ENCODE measurements at regions not wholly inside any gene's neighbourhood (a gene's known extent, or its start where the extent isn't known, plus 50 kb on each side); places are given as distances from the start of the nearest gene placed in this dataset.

DNA sequence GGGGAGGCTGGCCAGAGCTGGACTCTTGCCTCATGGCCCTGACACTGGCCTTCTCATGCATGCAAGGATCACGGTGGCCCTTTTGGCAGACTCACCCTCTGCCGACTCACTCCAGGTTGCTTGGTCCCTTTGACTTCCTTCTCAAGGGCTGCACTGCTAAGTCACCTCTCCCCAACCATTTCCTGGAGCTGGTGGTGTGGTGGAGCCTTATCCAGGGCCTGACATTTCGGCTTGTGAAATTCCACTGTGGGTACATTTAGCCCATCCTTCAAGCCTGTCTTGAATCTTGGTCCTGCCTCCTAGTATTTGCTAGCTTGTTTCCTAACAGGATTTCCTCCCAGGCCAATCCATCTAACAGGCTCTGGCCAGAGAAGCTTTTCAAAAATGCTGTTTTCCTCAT lies 52.6 kb upstream of the JUN start:
- no peaks in the 10 kb centered on the region for H3K27me3 ChIP-seq (ENCODE audit: control insufficient read depth, insufficient read depth, low read length)
- no peaks in the 10 kb centered on the region for H3K36me3 ChIP-seq (replicated peaks; ENCODE audit: control insufficient read depth, insufficient read depth, low read length)
- no peak for DNase-seq
- no peak overlapping the region for H3K4me3 ChIP-seq (ENCODE audit: insufficient read depth, low read depth, low read length)

DNA sequence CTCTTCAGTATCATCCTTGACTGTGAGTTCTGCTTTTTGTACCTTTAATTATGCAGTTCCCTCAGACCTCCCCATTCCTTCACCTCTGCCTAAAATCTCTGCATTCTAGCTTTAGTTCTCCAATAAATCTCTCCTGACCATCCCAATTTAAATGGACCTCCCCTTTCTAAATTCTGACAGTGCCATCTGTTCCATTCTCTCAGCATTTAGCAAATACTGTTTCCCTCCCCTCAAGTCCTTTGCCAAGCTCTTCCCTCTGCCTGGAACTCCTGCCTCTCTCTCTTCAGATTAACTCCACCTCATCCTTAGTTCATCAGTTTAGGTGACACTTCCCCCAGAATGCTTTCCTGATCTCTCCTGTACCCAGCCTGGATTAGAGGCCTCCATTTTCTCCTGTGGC lies 54.0 kb upstream of the JUN start:
- Histone ChIP-seq H3K4me3 (ENCODE audit: insufficient read depth, low read depth, low read length) (no peak overlapping the region), H3K36me3 (replicated peaks; ENCODE audit: control insufficient read depth, insufficient read depth, low read length) (no peaks in the 10 kb centered on the region), H3K27me3 (ENCODE audit: control insufficient read depth, insufficient read depth, low read length) (no peaks in the 10 kb centered on the region)
- DNase-seq: no peak

- no peaks in the 10 kb centered on the region for H3K27me3 ChIP-seq (ENCODE audit: control insufficient read depth, insufficient read depth, low read length)
- no peak overlapping the region for H3K4me3 ChIP-seq (ENCODE audit: insufficient read depth, low read depth, low read length)
- no peak for DNase-seq
- no peaks in the 10 kb centered on the region for H3K36me3 ChIP-seq (replicated peaks; ENCODE audit: control insufficient read depth, insufficient read depth, low read length)
Observed at GRCh38 chr1:58839147-58839795, 55.4 kb upstream of the JUN start.

DNA sequence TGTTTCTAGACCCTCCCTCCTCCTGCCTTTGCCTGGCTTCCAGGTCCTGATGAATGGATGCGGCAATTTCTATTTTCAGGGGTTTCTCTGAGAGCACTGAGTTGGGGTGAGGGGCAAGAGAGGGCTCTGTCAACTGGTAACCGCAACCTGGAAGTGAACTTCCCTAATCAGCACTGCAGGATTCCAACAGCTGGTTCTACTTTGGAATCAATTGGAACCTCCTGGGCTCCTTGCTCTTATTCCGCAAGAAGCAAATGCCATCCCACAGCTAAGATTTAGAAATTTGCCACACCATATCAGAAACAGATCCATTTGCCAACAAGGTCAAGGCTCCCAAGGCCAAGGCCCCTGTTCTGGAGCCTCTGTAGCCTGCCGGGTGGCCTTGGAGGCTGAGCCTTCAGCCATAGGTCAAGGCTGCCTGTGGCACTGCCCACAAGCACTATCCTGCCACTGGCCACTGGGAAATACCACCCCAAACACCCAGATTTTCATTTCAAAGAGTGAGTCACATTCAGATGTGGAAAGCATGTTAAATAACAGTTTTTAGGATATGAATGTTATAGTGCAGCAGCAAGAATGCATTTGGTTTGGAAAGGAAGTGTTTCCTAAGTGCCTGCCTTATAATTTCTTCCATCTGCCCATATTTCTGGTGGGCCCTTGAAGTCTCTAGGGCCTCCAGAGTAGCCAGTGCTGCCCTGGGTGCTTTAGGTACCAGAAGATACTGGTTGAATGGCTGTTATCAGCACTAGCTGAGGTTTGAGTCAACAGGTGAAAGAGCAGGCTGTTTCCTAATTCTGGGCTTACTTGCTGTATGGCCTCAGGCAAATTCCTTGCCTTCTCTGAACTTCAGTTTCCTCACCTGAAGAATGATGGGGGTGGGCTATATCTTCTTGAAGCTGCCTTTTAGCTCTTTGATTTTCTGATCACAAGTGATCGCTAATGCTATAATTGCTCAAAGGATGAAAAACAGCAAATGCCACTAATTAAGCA lies 56.3 kb upstream of the JUN start:
- no peak for DNase-seq
- H3K36me3 ChIP-seq (replicated peaks; ENCODE audit: control insufficient read depth, insufficient read depth, low read length): no peaks in the 10 kb centered on the region
- no peak overlapping the region for H3K4me3 ChIP-seq (ENCODE audit: insufficient read depth, low read depth, low read length)
- H3K27me3 ChIP-seq (ENCODE audit: control insufficient read depth, insufficient read depth, low read length): no peaks in the 10 kb centered on the region

- no peaks in the 10 kb centered on the region for H3K27me3 ChIP-seq (ENCODE audit: control insufficient read depth, insufficient read depth, low read length)
- DNase-seq: peak; percentile 45
- no peak overlapping the region for H3K4me3 ChIP-seq (ENCODE audit: insufficient read depth, low read depth, low read length)
- no peaks in the 10 kb centered on the region for H3K36me3 ChIP-seq (replicated peaks; ENCODE audit: control insufficient read depth, insufficient read depth, low read length)
Observed at GRCh38 chr1:58841455-58841854, 57.6 kb upstream of the JUN start.

- H3K27me3 ChIP-seq (ENCODE audit: control insufficient read depth, insufficient read depth, low read length): no peaks in the 10 kb centered on the region
- no peak for DNase-seq
- H3K36me3 ChIP-seq (replicated peaks; ENCODE audit: control insufficient read depth, insufficient read depth, low read length): no peaks in the 10 kb centered on the region
- H3K4me3 ChIP-seq (ENCODE audit: insufficient read depth, low read depth, low read length): no peak overlapping the region
Observed at GRCh38 chr1:58842941-58843340, 59.1 kb upstream of the JUN start.

GRCh38 chr1:58844176-58844575 lies 60.3 kb upstream of the JUN start:
- DNase-seq: no peak

GRCh38 chr1:58845942-58846341 lies 62.1 kb upstream of the JUN start:
- no peaks in the 10 kb centered on the region for H3K27me3 ChIP-seq (ENCODE audit: control insufficient read depth, insufficient read depth, low read length)
- no peak for DNase-seq
- no peak overlapping the region for H3K4me3 ChIP-seq (ENCODE audit: insufficient read depth, low read depth, low read length)
- H3K36me3 ChIP-seq (replicated peaks; ENCODE audit: control insufficient read depth, insufficient read depth, low read length): no peaks in the 10 kb centered on the region

More at GRCh38 chr1:58844176-58844575, 60.3 kb upstream of the JUN start:
- Histone ChIP-seq H3K4me3 (ENCODE audit: insufficient read depth, low read depth, low read length) (no peak overlapping the region), H3K36me3 (replicated peaks; ENCODE audit: control insufficient read depth, insufficient read depth, low read length) (no peaks in the 10 kb centered on the region), H3K27me3 (ENCODE audit: control insufficient read depth, insufficient read depth, low read length) (no peaks in the 10 kb centered on the region)

DNA sequence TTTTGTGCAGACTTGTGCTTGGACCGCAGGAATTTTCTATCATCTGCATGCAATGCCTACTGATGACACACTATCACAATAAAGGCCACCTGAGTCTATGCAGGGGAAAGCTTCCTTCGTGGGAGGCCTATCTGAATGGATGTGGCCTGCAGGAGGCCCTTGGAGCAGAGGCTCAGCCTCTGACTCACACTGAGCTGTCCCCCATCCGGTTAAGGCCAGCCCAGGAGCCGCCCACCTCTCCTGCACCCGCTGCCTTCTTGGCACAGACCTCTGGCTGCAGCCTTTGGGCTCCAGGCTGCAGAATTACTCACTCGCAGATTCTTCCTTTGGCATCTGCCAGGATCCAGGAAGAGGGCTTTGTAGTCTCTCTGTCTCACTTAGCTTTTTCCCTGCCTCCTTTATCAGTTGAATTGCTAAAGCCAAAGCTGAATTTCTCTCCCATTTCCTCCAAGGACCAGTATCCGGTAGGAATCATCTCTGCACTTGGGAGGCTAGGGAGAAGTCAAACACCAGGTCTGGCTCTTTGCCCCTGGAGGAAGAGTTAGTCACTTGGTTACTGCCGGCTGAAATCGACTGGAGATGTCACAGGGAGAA lies 65.1 kb upstream of the JUN start:
- Histone ChIP-seq H3K27me3 (ENCODE audit: control insufficient read depth, insufficient read depth, low read length) (no peaks in the 10 kb centered on the region), H3K36me3 (replicated peaks; ENCODE audit: control insufficient read depth, insufficient read depth, low read length) (no peaks in the 10 kb centered on the region), H3K4me3 (ENCODE audit: insufficient read depth, low read depth, low read length) (no peak overlapping the region)
- peak; percentile 21 for DNase-seq

GRCh38 chr1:58849551-58849950 lies 65.7 kb upstream of the JUN start:
- H3K4me3 ChIP-seq (ENCODE audit: insufficient read depth, low read depth, low read length): no peak overlapping the region
- H3K27me3 ChIP-seq (ENCODE audit: control insufficient read depth, insufficient read depth, low read length): no peaks in the 10 kb centered on the region
- H3K36me3 ChIP-seq (replicated peaks; ENCODE audit: control insufficient read depth, insufficient read depth, low read length): no peaks in the 10 kb centered on the region
- DNase-seq: no peak

GRCh38 chr1:58850636-58851035 lies 66.8 kb upstream of the JUN start:
- no peaks in the 10 kb centered on the region for H3K36me3 ChIP-seq (replicated peaks; ENCODE audit: control insufficient read depth, insufficient read depth, low read length)
- DNase-seq: no peak
- H3K27me3 ChIP-seq (ENCODE audit: control insufficient read depth, insufficient read depth, low read length): no peaks in the 10 kb centered on the region
- no peak overlapping the region for H3K4me3 ChIP-seq (ENCODE audit: insufficient read depth, low read depth, low read length)

GRCh38 chr1:58852731-58853485 lies 69.1 kb upstream of the JUN start:
- DNase-seq: peak; percentile 61
- no peaks in the 10 kb centered on the region for H3K36me3 ChIP-seq (replicated peaks; ENCODE audit: control insufficient read depth, insufficient read depth, low read length)
- no peaks in the 10 kb centered on the region for H3K27me3 ChIP-seq (ENCODE audit: control insufficient read depth, insufficient read depth, low read length)
- H3K4me3 ChIP-seq (ENCODE audit: insufficient read depth, low read depth, low read length): no peak overlapping the region

DNA sequence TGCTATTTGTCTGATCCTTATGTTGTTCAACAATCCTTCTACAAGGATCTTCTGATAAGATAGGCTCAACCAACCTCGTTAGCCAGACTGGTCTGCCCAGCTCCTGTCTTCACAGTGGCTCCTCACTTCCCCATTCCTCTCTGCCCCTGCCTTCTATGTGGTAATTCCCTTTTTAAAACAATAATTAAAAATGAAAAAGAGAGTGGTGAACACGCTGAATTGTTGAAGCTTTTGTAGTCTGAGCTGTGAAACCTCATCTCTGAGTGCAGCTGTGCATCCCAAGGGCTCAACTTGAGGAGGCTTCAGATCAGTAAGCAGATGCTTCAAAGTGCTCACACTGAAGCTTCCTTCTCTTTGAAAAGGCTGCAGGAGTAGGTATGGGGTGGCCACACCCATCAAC lies 70.7 kb upstream of the JUN start:
- H3K4me3 ChIP-seq (ENCODE audit: insufficient read depth, low read depth, low read length): no peak overlapping the region
- no peak for DNase-seq
- no peaks in the 10 kb centered on the region for H3K36me3 ChIP-seq (replicated peaks; ENCODE audit: control insufficient read depth, insufficient read depth, low read length)
- H3K27me3 ChIP-seq (ENCODE audit: control insufficient read depth, insufficient read depth, low read length): no peaks in the 10 kb centered on the region

Data from H7 (cell line).